ACC112 (cell line): ENCODE measurements at regions not wholly inside any gene's neighbourhood (a gene's known extent, or its start where the extent isn't known, plus 50 kb on each side); places are given as distances from the start of the nearest gene placed in this dataset.
"Not testable (repeated sequence)": the region's sequence is repeated elsewhere in the genome, so short reads cannot be mapped to it uniquely, and the experiment has no call there.

Source experiments
- H2AFZ ChIP-seq: fragments of 200-600 bp; sonication (generic); one replicate; pipeline ENCODE4 v1.6.0; 2017; ENCODE audit warnings: antibody characterized with exemption, low read length; ENCODE audit not compliant: unreplicated experiment
- H3K27ac ChIP-seq: fragments of 200-600 bp; sonication (generic); 2 replicates; pipeline ENCODE4 v1.5.1; 2014; ENCODE audit warnings: low read depth, mild to moderate bottlenecking, antibody characterized with exemption, low read length, moderate library complexity
- H3K27me3 ChIP-seq: fragments of 200-600 bp; sonication (generic); 2 replicates; pipeline ENCODE4 v1.6.1; 2014; ENCODE audit warnings: mild to moderate bottlenecking, antibody characterized with exemption, low read length, moderate library complexity, mixed read lengths; ENCODE audit not compliant: insufficient read depth
- H3K36me3 ChIP-seq: fragments of 200-600 bp; sonication (generic); 2 replicates; pipeline ENCODE4 v1.6.1; 2016; ENCODE audit warnings: mild to moderate bottlenecking, antibody characterized with exemption, low read length, moderate library complexity, mixed read lengths; ENCODE audit not compliant: insufficient read depth
- H3K4me1 ChIP-seq: fragments of 200-600 bp; sonication (generic); one replicate; pipeline ENCODE4 v1.6.1; 2016; ENCODE audit warnings: low read length, mixed read lengths; ENCODE audit not compliant: insufficient read depth, unreplicated experiment, control insufficient read depth
- H3K4me3 ChIP-seq: fragments of 200-600 bp; sonication (generic); 2 replicates; pipeline ENCODE4 v1.5.1; 2014; ENCODE audit warnings: mild to moderate bottlenecking, low read depth, low read length
- H3K79me2 ChIP-seq: fragments of 200-600 bp; sonication (generic); one replicate; pipeline ENCODE4 v1.6.0; 2016; ENCODE audit warnings: low read length; ENCODE audit not compliant: control insufficient read depth, unreplicated experiment, insufficient read depth

- H2AFZ ChIP-seq, result no peak overlapping the region
- H3K36me3 ChIP-seq, result no peaks in the 10 kb centered on the region
- H3K27me3 ChIP-seq, result no peaks in the 10 kb centered on the region
- no peaks in the 10 kb centered on the region for H3K4me1 ChIP-seq
- H3K79me2 ChIP-seq, result no peaks in the 10 kb centered on the region
- H3K4me3 ChIP-seq, result no peak overlapping the region
- H3K27ac ChIP-seq, result no peak overlapping the region
Measured at GRCh38 chr15:91630090-91630489, 223.4 kb upstream of the SLCO3A1 start.

- H3K4me3 ChIP-seq, result no peak overlapping the region
- H3K4me1 ChIP-seq, result no peaks in the 10 kb centered on the region
- no peak overlapping the region for H3K27ac ChIP-seq
- no peaks in the 10 kb centered on the region for H3K79me2 ChIP-seq
- no peaks in the 10 kb centered on the region for H3K27me3 ChIP-seq
- no peaks in the 10 kb centered on the region for H3K36me3 ChIP-seq
- no peak overlapping the region for H2AFZ ChIP-seq
Measured at GRCh38 chr15:91632176-91632575, 221.3 kb upstream of the SLCO3A1 start.

- no peaks in the 10 kb centered on the region for H3K4me1 ChIP-seq
- no peaks in the 10 kb centered on the region for H3K79me2 ChIP-seq
- no peaks in the 10 kb centered on the region for H3K36me3 ChIP-seq
- no peak overlapping the region for H2AFZ ChIP-seq
- no peak overlapping the region for H3K27ac ChIP-seq
- no peaks in the 10 kb centered on the region for H3K27me3 ChIP-seq
- no peak overlapping the region for H3K4me3 ChIP-seq
Measured at GRCh38 chr15:91632981-91633380, 220.5 kb upstream of the SLCO3A1 start.

GRCh38 chr15:91634179-91634578, 219.3 kb upstream of the SLCO3A1 start:
- no peaks in the 10 kb centered on the region for H3K36me3 ChIP-seq
- H3K4me3 ChIP-seq, result no peak overlapping the region
- H3K27ac ChIP-seq, result no peak overlapping the region
- H3K27me3 ChIP-seq, result no peaks in the 10 kb centered on the region
- no peaks in the 10 kb centered on the region for H3K4me1 ChIP-seq
- no peak overlapping the region for H2AFZ ChIP-seq
- H3K79me2 ChIP-seq, result no peaks in the 10 kb centered on the region

- H3K4me3 ChIP-seq, result no peak overlapping the region
- no peaks in the 10 kb centered on the region for H3K36me3 ChIP-seq
- H3K27ac ChIP-seq, result no peak overlapping the region
- no peaks in the 10 kb centered on the region for H3K4me1 ChIP-seq
- H2AFZ ChIP-seq, result no peak overlapping the region
- H3K79me2 ChIP-seq, result no peaks in the 10 kb centered on the region
- no peaks in the 10 kb centered on the region for H3K27me3 ChIP-seq
Measured at GRCh38 chr15:91635080-91635479, 218.4 kb upstream of the SLCO3A1 start.

- Histone ChIP-seq H3K79me2 (no peaks in the 10 kb centered on the region), H3K4me1 (no peaks in the 10 kb centered on the region), H3K36me3 (no peaks in the 10 kb centered on the region), H3K27ac (no peak overlapping the region), H3K4me3 (no peak overlapping the region), H2AFZ (no peak overlapping the region), H3K27me3 (no peaks in the 10 kb centered on the region)
Measured at GRCh38 chr15:91635641-91636040, 217.9 kb upstream of the SLCO3A1 start.

- Histone ChIP-seq H3K27me3 (no peaks in the 10 kb centered on the region), H3K36me3 (no peaks in the 10 kb centered on the region), H3K4me1 (no peaks in the 10 kb centered on the region), H3K27ac (no peak overlapping the region), H3K79me2 (no peaks in the 10 kb centered on the region), H3K4me3 (no peak overlapping the region), H2AFZ (no peak overlapping the region)
Measured at GRCh38 chr15:91649016-91649415, 204.5 kb upstream of the SLCO3A1 start.

GRCh38 chr15:91649831-91650321, 203.6 kb upstream of the SLCO3A1 start:
- no peaks in the 10 kb centered on the region for H3K36me3 ChIP-seq

GRCh38 chr15:91651251-91651650, 202.3 kb upstream of the SLCO3A1 start:
- no peaks in the 10 kb centered on the region for H3K27me3 ChIP-seq
- no peak overlapping the region for H2AFZ ChIP-seq
- no peak overlapping the region for H3K4me3 ChIP-seq
- H3K79me2 ChIP-seq, result no peaks in the 10 kb centered on the region
- no peak overlapping the region for H3K27ac ChIP-seq
- no peaks in the 10 kb centered on the region for H3K4me1 ChIP-seq
- no peaks in the 10 kb centered on the region for H3K36me3 ChIP-seq

More at GRCh38 chr15:91649831-91650321, 203.6 kb upstream of the SLCO3A1 start:
- H3K27ac ChIP-seq, result no peak overlapping the region
- H3K79me2 ChIP-seq, result no peaks in the 10 kb centered on the region
- no peak overlapping the region for H2AFZ ChIP-seq
- H3K27me3 ChIP-seq, result no peaks in the 10 kb centered on the region
- H3K4me3 ChIP-seq, result no peak overlapping the region
- no peaks in the 10 kb centered on the region for H3K4me1 ChIP-seq

- Histone ChIP-seq H3K27ac (no peak overlapping the region), H2AFZ (no peak overlapping the region), H3K79me2 (no peaks in the 10 kb centered on the region), H3K27me3 (no peaks in the 10 kb centered on the region), H3K4me3 (no peak overlapping the region), H3K4me1 (no peaks in the 10 kb centered on the region), H3K36me3 (no peaks in the 10 kb centered on the region)
Measured at GRCh38 chr15:91652610-91653207, 200.8 kb upstream of the SLCO3A1 start.

GRCh38 chr15:91655563-91656290, 197.8 kb upstream of the SLCO3A1 start:
- not testable (repeated sequence) for H3K79me2 ChIP-seq, H2AFZ ChIP-seq, H3K4me3 ChIP-seq

More at GRCh38 chr15:91655563-91656290, 197.8 kb upstream of the SLCO3A1 start:
- not testable (repeated sequence) for H3K27ac ChIP-seq, H3K4me1 ChIP-seq, H3K36me3 ChIP-seq, H3K27me3 ChIP-seq
